ENCODE measurements at regions not wholly inside any gene's neighbourhood (a gene's known extent, or its start where the extent isn't known, plus 50 kb on each side); places are given as distances from the start of the nearest gene placed in this dataset.

- no peaks in the 10 kb centered on the region for H3K9me3 ChIP-seq (ENCODE audit: severe bottlenecking)
- DNase-seq (ENCODE audit: low spot score) (no peak), ATAC-seq (ENCODE audit: low read depth) (0 out of 3 replicates have a peak, but pooled peaks have one; percentile 17)
- peak overlapping the region; percentile 23 for H3K27ac ChIP-seq (ENCODE audit: poor library complexity, severe bottlenecking)
- no peaks in the 10 kb centered on the region for H3K36me3 ChIP-seq (ENCODE audit: low read depth)
- no peak overlapping the region for H3K4me3 ChIP-seq (ENCODE audit: severe bottlenecking)
- no peaks in the 10 kb centered on the region for H3K27me3 ChIP-seq (ENCODE audit: insufficient read depth, poor library complexity, severe bottlenecking)
- H3K4me1 ChIP-seq (ENCODE audit: insufficient read depth, poor library complexity, severe bottlenecking): peaks cover 15% of the 10 kb centered on the region
- peak; percentile 28 for TF ChIP-seq CTCF (IDR thresholded peaks at IDR 0.05; ENCODE audit: poor library complexity, severe bottlenecking)
Measured at GRCh38 chr11:28674433-28675103, 566.4 kb downstream of the METTL15 start.

GRCh38 chr11:28673691-28674432 lies 565.7 kb downstream of the METTL15 start:
- DNase-seq (ENCODE audit: low spot score) (no peak), ATAC-seq (ENCODE audit: low read depth) (peak; percentile 89)
- H3K27me3 ChIP-seq (ENCODE audit: insufficient read depth, poor library complexity, severe bottlenecking): no peaks in the 10 kb centered on the region
- peaks cover 15% of the 10 kb centered on the region for H3K4me1 ChIP-seq (ENCODE audit: insufficient read depth, poor library complexity, severe bottlenecking)
- H3K36me3 ChIP-seq (ENCODE audit: low read depth): no peaks in the 10 kb centered on the region
- no peak for TF ChIP-seq CTCF (IDR thresholded peaks at IDR 0.05; ENCODE audit: poor library complexity, severe bottlenecking)
- H3K27ac ChIP-seq (ENCODE audit: poor library complexity, severe bottlenecking): peak overlapping the region; percentile 23
- no peaks in the 10 kb centered on the region for H3K9me3 ChIP-seq (ENCODE audit: severe bottlenecking)
- no peak overlapping the region for H3K4me3 ChIP-seq (ENCODE audit: severe bottlenecking)

- no peak overlapping the region for H3K27ac ChIP-seq (ENCODE audit: poor library complexity, severe bottlenecking)
- H3K9me3 ChIP-seq (ENCODE audit: severe bottlenecking): no peaks in the 10 kb centered on the region
- peaks cover 15% of the 10 kb centered on the region for H3K4me1 ChIP-seq (ENCODE audit: insufficient read depth, poor library complexity, severe bottlenecking)
- H3K27me3 ChIP-seq (ENCODE audit: insufficient read depth, poor library complexity, severe bottlenecking): no peaks in the 10 kb centered on the region
- no peaks in the 10 kb centered on the region for H3K36me3 ChIP-seq (ENCODE audit: low read depth)
- H3K4me3 ChIP-seq (ENCODE audit: severe bottlenecking): no peak overlapping the region
- DNase-seq (ENCODE audit: low spot score): no peak
- no peak for TF ChIP-seq CTCF (IDR thresholded peaks at IDR 0.05; ENCODE audit: poor library complexity, severe bottlenecking)
- no peak for ATAC-seq (ENCODE audit: low read depth)
Measured at GRCh38 chr11:28671274-28671673, 563.1 kb downstream of the METTL15 start.

- Histone ChIP-seq H3K9me3 (ENCODE audit: severe bottlenecking) (no peaks in the 10 kb centered on the region), H3K4me3 (ENCODE audit: severe bottlenecking) (no peak overlapping the region), H3K27me3 (ENCODE audit: insufficient read depth, poor library complexity, severe bottlenecking) (no peaks in the 10 kb centered on the region), H3K4me1 (ENCODE audit: insufficient read depth, poor library complexity, severe bottlenecking) (no peaks in the 10 kb centered on the region), H3K36me3 (ENCODE audit: low read depth) (no peaks in the 10 kb centered on the region), H3K27ac (ENCODE audit: poor library complexity, severe bottlenecking) (no peak overlapping the region)
- ATAC-seq (ENCODE audit: low read depth) (no peak), DNase-seq (ENCODE audit: low spot score) (no peak)
- TF ChIP-seq CTCF (IDR thresholded peaks at IDR 0.05; ENCODE audit: poor library complexity, severe bottlenecking): no peak
Measured at GRCh38 chr11:28666632-28667031, 558.4 kb downstream of the METTL15 start.

Data from RWPE2 (cell line).